HG02840 (cell line): ENCODE measurements at regions not wholly inside any gene's neighbourhood (a gene's known extent, or its start where the extent isn't known, plus 50 kb on each side); places are given as distances from the start of the nearest gene placed in this dataset.

ENCODE experiments used
- ATAC-seq: cut with Tn5 transposase; IDR thresholded peaks from one replicate; pipeline ENCODE4 v1.9.1; 2021; ENCODE audit warnings: mild to moderate bottlenecking, moderate library complexity, moderate number of reproducible peaks; ENCODE audit not compliant: unreplicated experiment, low FRiP score

DNA sequence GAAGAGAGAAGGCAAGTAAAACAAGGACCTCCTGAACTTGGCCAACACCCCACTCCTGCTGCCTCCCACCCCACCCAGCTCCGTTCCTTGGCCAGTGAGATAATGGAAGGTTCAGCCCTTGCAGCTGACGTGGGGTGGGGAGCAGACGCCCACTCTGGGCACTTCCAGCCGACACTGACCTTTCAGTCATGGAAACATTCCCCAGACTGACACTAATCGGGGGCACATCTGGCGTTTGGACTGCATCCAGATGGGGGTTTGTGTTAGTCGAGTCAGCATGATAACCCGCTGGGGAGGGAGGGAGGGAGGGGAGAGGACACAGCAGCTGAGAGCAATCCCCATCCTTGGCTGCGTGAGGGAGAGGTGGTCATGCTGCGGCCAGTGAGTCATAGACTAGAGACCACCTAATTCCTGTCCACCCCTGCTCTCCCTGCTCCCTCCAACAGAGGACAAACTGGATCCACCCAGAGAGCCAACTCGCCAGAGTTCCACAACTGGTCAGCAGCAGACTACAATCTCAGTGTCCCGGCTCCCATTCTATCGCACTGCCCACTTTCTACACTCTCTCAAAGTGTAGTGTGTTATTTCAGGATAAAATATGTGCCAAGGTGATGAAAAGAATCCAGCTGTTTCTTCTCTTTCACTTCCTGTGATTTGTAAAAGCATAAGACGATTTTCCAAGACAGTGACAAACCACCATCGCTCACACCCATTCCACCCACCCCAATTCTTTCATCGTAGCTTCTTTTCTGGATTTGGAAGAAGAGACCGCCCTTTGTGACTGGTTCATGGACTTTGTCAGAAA lies 115.4 kb upstream of the PKDCC start:
- ATAC-seq, result no peak

GRCh38 chr2:41933046-41933420 lies 114.8 kb upstream of the PKDCC start:
- ATAC-seq, result no peak

DNA sequence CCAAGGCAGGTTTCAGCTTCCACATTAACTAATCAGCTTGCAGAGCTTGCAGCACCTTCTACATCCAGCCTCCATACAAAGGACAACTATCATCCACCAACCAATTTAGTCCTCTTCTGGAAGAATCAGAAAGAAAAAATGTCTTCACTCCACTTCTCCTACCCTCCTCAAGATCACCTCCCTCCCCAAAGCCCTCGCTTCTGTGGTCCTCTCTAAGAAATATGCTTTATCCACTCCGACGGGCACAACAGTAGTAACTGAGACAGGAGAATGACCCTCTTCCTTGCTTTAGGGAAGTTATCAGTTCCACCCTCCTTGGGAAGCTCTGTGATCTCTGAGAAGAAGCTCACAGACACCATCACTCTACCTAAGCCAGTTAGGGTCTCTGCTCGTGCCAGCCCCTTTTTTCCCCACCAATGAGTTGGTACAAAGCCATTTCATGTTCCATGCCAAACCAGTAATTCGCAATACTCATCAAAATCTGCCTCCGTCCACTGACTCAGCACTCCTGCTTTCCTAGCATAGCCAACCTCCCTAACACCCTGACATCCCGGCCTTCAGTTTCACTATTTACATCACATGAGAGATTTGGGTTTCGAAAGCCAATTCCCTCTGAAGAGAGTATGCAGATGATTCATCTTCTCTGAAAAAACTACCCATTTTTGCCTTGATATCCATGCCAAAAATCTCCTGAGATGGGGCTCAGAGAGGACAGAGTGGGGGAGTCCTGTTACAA lies 114.1 kb upstream of the PKDCC start:
- no peak for ATAC-seq

DNA sequence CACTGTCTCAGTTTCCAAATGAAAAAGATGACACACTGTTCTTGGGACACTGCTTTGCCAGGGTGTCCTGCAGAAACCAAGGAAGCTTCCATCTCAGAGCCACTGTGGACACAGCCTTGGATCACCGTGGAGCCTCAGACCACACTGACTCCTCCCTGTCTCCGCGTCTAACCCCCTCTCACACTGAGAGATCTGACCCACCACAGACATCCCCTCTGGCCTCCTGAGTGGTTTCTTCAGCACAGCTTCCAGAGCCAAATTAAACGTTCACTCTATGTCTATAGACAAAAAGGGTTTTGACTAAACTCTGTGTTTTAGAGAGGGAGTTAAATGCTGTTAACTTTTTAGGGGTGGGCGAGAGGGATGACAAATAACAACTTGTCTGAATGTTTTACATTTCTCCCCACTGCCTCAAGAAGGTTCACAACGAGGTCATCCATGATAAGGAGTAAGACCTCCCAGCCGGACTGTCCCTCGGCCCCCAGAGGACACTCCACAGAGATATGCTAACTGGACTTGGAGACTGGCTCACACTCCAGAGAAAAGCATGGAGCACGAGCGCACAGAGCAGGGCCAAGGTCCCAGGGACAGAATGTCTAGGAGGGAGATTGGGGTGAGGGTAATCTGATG lies 113.4 kb upstream of the PKDCC start:
- ATAC-seq, result no peak

GRCh38 chr2:41935002-41935401 lies 112.8 kb upstream of the PKDCC start:
- ATAC-seq, result no peak

GRCh38 chr2:41935825-41936224 lies 112.0 kb upstream of the PKDCC start:
- ATAC-seq, result no peak

DNA sequence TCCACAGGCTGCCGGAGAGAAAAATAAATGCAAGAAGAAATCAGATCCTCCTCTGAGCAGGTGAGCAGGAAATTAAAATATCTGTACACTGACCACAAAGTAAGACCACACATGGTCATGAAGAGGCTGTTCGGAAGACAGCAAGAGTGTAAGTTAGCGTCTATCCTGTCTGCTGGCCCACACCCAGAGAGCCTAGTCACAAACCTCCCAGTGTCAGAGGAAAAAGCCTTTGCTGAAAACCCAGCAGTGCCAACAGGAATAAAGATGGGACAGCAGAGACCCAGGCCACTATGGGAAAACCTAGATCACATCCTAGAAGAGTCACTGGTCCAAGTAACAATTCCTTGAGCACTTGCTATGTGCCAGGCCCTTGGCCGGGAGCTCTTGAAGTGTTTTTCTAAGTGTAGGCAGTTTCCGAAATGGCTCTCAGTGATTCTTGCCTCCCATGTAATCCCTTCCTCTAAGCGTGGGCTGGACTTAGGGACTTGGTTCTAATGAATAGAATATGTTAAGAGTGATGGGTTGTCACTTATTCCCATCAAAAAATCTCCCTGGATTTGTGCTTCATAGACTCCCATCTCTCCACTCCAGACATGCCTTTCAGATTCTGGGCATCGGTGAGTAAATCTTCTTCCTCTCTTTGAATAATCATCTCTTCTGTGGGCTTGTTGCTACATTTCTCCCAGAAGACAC lies 110.9 kb upstream of the PKDCC start:
- no peak for ATAC-seq

DNA sequence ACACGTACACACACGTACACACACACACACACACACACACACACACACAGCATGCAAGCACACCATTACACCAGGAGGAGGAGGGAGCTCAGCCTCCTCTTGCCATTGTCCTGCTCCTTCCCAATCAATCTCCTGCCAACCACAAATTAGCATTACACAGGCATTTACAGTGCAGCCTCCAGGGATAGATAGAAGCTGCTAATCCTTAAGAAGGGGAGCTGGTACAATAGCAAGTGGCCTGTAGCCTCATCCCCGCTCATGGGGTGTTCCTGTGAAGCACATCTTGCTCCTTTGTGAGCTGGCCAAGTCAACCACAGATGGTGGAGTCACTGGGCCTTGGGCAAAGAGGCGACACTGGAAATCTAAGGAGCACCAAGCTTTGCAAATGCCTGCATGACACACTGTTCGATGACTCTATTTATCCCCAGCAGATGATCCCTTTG lies 110.3 kb upstream of the PKDCC start:
- no peak for ATAC-seq

DNA sequence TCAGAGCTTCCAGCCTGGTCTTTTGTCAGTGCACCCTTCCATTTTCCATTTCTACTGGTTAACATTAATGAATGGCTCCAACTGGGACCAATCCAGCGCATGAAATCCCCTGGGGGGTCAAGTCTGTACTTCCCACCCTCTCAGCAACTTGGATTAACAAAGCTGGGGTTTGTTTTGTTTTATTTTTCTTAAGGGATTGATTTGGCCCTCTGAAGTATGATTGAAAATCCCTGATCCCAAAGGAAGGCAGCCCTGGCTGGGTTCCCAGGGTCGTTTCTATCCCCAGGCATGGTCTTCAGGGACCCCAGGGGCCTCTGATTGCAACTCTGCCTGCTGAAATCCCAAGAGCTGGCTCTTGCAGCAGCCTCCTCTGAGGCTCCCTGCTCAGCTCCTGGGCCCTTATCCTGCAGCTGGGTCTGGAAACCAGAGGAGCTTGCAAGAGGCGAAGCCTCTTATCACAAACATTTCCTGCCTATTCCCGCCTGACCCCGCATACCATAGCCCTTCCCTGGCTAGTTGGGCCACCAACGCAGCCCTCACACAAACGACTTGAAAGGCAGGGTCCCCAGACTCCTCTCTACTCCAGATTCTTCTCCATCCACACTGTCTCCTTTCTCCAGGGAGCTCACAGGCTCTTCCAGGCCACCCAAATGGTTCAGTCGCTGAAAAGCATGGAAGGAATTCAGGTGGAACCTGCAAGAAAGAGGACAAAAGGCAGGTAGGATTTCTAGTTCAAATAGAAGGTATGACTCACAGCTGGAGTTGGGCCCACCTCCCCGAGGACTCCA lies 109.7 kb upstream of the PKDCC start:
- no peak for ATAC-seq

GRCh38 chr2:41940060-41940744 lies 107.6 kb upstream of the PKDCC start:
- no peak for ATAC-seq

DNA sequence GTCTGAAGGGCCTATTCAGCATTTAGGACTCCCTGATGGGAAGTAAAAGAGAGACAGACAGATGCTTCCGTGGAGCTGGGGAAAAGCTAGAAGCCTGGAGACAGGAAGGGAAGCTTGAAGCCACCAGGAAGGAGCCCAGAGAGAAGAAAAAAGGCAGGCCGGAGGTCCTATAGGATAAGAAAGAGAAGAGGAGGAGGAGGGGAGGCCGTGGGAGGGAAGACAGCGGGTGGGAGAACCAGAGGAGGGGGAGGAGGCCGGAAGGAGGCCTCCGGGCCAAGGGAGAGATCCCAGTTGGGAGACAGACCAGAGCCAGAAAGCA lies 107.1 kb upstream of the PKDCC start:
- ATAC-seq, result no peak

DNA sequence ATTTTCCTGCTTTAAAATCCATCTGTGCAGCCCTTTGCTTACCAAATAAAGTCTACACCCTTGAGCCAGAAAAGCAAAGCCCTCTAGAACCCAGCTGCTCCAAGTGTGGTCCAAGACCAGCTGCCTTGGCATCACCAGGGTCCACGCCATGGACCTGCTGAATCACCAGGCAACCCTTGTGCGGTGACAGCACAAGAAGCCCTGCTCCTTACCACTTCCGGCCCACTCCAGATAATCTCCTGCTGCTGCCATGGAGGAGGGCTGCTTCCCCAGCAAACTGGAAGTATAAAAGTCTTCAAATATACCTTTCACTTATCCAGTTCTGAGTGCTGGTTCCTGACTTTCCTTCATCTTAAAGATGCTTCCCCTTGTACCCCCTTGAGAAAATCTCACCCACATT lies 106.0 kb upstream of the PKDCC start:
- no peak for ATAC-seq

- ATAC-seq, result no peak
Observed at GRCh38 chr2:41942278-41942677, 105.5 kb upstream of the PKDCC start.

DNA sequence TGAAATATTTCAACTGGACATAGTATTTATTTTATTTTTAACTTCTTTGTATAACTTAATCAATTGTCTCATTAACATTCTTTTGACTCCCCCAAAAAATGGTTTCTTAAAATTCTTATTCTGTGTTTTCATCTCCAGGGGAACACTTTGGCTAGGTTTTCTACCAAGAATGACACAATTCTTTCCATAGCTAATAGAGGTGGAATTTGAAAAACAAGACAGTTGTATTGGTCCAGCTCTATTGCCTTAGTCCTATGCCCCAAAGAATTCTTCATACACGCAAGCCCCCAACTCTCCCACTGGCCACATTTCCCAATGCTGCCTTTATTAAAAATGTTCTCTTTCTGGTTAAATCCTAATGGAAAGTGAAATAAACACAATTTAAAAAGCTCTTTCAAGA lies 104.7 kb upstream of the PKDCC start:
- no peak for ATAC-seq

- ATAC-seq, result no peak
Observed at GRCh38 chr2:41944220-41944880, 103.5 kb upstream of the PKDCC start.

GRCh38 chr2:41947701-41948396 lies 100.0 kb upstream of the PKDCC start:
- ATAC-seq, result no peak

GRCh38 chr2:41948397-41948763 lies 99.4 kb upstream of the PKDCC start:
- no peak for ATAC-seq

GRCh38 chr2:41949091-41949882 lies 98.5 kb upstream of the PKDCC start:
- no peak for ATAC-seq
